OCI-LY3 (cell line): ENCODE measurements at regions not wholly inside any gene's neighbourhood (a gene's known extent, or its start where the extent isn't known, plus 50 kb on each side); places are given as distances from the start of the nearest gene placed in this dataset.

Experiments
- H2AFZ ChIP-seq: fragments of 200-600, 300-600 bp; shearing (Covaris generic); 2 replicates; pipeline ENCODE4 v1.6.0; 2014; ENCODE audit warnings: antibody characterized with exemption, low read depth, low read length
- H3K27ac ChIP-seq: fragments of 200-600, 300-600 bp; sonication (generic); 2 replicates; pipeline ENCODE4 v1.5.1; 2014; ENCODE audit warnings: mild to moderate bottlenecking, low read length, moderate library complexity, mixed read lengths
- H3K27me3 ChIP-seq: fragments of 200-600, 300-600 bp; sonication (generic); 2 replicates; pipeline ENCODE4 v1.6.1; 2014; ENCODE audit warnings: low read depth, low read length, mixed read lengths
- H3K36me3 ChIP-seq: fragments of 200-600, 300-600 bp; sonication (generic); replicated peaks from 2 replicates; pipeline ENCODE3; 2014; ENCODE audit warnings: low read depth, low read length, mixed read lengths
- H3K4me1 ChIP-seq: fragments of 300-600, 200-600 bp; sonication (generic); 2 replicates; pipeline ENCODE4 v1.6.1; 2014; ENCODE audit warnings: low read length, mixed read lengths
- H3K4me2 ChIP-seq: fragments of 200-600, 300-600 bp; sonication (generic); 2 replicates; pipeline ENCODE4 v1.6.1; 2014; ENCODE audit warnings: low read length, mixed read lengths
- H3K4me3 ChIP-seq: fragments of 300-600, 200-600 bp; sonication (generic); 2 replicates; pipeline ENCODE4 v1.5.1; 2014; ENCODE audit warnings: antibody characterized with exemption, mild to moderate bottlenecking, low read length, moderate library complexity
- H3K79me2 ChIP-seq: fragments of 300-600, 200-600 bp; shearing (Covaris generic); 2 replicates; pipeline ENCODE4 v1.6.1; 2014; ENCODE audit warnings: mild to moderate bottlenecking, low read length, mixed read lengths
- H3K9ac ChIP-seq: fragments of 300-600, 200-600 bp; shearing (Covaris generic); 2 replicates; pipeline ENCODE4 v1.6.0; 2014; ENCODE audit warnings: mild to moderate bottlenecking, low read length, moderate library complexity
- H3K9me3 ChIP-seq: fragments of 200-600, 300-600 bp; shearing (Covaris generic); 2 replicates; pipeline ENCODE4 v1.6.1; 2014; ENCODE audit warnings: low read length, mixed read lengths; ENCODE audit not compliant: insufficient read depth
- H4K20me1 ChIP-seq: fragments of 200-600, 300-600 bp; sonication (generic); 2 replicates; pipeline ENCODE4 v1.6.1; 2016; ENCODE audit warnings: low read length, mixed read lengths; ENCODE audit not compliant: insufficient read depth
- CTCF ChIP-seq: fragments of 200-600, 300-600 bp; sonication (generic); IDR thresholded peaks from 2 replicates; pipeline ENCODE4 v1.5.1; 2014; ENCODE audit warnings: antibody characterized with exemption, low read length, low read depth
- EZH2phosphoT487 ChIP-seq: fragments of 200-600 bp; shearing (Covaris generic); IDR thresholded peaks from 2 replicates; pipeline ENCODE4 v1.6.1; 2018; ENCODE audit warnings: antibody characterized with exemption, mixed run types, low read depth

GRCh38 chr10:32130788-32131187, 74.6 kb upstream of the KIF5B start:
- Histone ChIP-seq H3K27me3 (no peaks in the 10 kb centered on the region), H3K4me1 (no peaks in the 10 kb centered on the region), H3K9me3 (no peaks in the 10 kb centered on the region), H3K27ac (no peak overlapping the region), H3K79me2 (no peaks in the 10 kb centered on the region), H4K20me1 (no peaks in the 10 kb centered on the region), H3K9ac (no peak overlapping the region), H2AFZ (no peak overlapping the region), H3K36me3 (no peaks in the 10 kb centered on the region), H3K4me3 (no peak overlapping the region), H3K4me2 (no peak overlapping the region)
- no peak for TF ChIP-seq CTCF
- TF ChIP-seq EZH2phosphoT487, result no peak

- H3K27ac ChIP-seq, result no peak overlapping the region
Observed at GRCh38 chr10:32125023-32125422, 68.8 kb upstream of the KIF5B start.

DNA sequence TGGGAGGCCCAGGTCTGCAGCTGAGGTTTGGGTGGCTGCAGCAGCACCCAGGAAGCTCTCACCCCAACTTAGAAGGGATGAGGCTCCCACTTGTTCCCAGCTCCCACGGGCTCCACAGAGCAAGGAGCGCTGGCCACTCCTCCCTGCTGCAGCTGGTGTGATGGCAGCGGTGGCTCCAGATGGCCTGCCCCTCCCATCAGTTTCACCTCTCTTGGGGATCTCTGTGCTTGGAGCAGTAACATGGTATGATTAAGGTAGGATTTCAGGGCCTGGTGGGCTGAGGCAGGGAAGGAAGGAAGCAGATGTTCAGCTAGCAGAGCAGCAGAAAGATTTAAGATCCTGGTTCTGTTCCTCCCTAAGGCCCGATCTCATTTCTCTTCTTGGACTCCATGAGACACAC, 66.8 kb upstream of the KIF5B start:
- H3K9ac ChIP-seq, result no peak overlapping the region
- H3K27me3 ChIP-seq, result no peaks in the 10 kb centered on the region
- no peaks in the 10 kb centered on the region for H4K20me1 ChIP-seq
- H3K36me3 ChIP-seq, result no peaks in the 10 kb centered on the region
- no peak overlapping the region for H3K4me3 ChIP-seq
- no peak for TF ChIP-seq CTCF
- no peak overlapping the region for H3K4me2 ChIP-seq
- H3K9me3 ChIP-seq, result no peaks in the 10 kb centered on the region
- no peak overlapping the region for H3K27ac ChIP-seq
- H2AFZ ChIP-seq, result no peak overlapping the region
- H3K79me2 ChIP-seq, result no peaks in the 10 kb centered on the region
- H3K4me1 ChIP-seq, result no peaks in the 10 kb centered on the region

More at GRCh38 chr10:32125023-32125422, 68.8 kb upstream of the KIF5B start:
- no peak for TF ChIP-seq CTCF
- TF ChIP-seq EZH2phosphoT487, result no peak
- H3K9me3 ChIP-seq, result no peaks in the 10 kb centered on the region
- H3K79me2 ChIP-seq, result no peaks in the 10 kb centered on the region
- no peaks in the 10 kb centered on the region for H3K4me1 ChIP-seq
- no peaks in the 10 kb centered on the region for H3K36me3 ChIP-seq
- H4K20me1 ChIP-seq, result no peaks in the 10 kb centered on the region
- no peak overlapping the region for H3K4me3 ChIP-seq
- H2AFZ ChIP-seq, result no peak overlapping the region
- H3K27me3 ChIP-seq, result no peaks in the 10 kb centered on the region
- H3K9ac ChIP-seq, result no peak overlapping the region
- H3K4me2 ChIP-seq, result no peak overlapping the region

- H3K27me3 ChIP-seq, result no peaks in the 10 kb centered on the region
- H4K20me1 ChIP-seq, result no peaks in the 10 kb centered on the region
- no peaks in the 10 kb centered on the region for H3K79me2 ChIP-seq
- H3K9ac ChIP-seq, result no peak overlapping the region
- H2AFZ ChIP-seq, result no peak overlapping the region
- no peaks in the 10 kb centered on the region for H3K4me1 ChIP-seq
- TF ChIP-seq EZH2phosphoT487 (no peak), CTCF (no peak)
- H3K4me2 ChIP-seq, result no peak overlapping the region
- H3K9me3 ChIP-seq, result no peaks in the 10 kb centered on the region
- no peak overlapping the region for H3K4me3 ChIP-seq
- no peaks in the 10 kb centered on the region for H3K36me3 ChIP-seq
- H3K27ac ChIP-seq, result no peak overlapping the region
Observed at GRCh38 chr10:32121648-32122047, 65.4 kb upstream of the KIF5B start.
